ENCODE measurements at regions not wholly inside any gene's neighbourhood (a gene's known extent, or its start where the extent isn't known, plus 50 kb on each side); places are given as distances from the start of the nearest gene placed in this dataset.
A peak's percentile ranks its signal among the peaks of the same experiment; 100 is the strongest.

DNA sequence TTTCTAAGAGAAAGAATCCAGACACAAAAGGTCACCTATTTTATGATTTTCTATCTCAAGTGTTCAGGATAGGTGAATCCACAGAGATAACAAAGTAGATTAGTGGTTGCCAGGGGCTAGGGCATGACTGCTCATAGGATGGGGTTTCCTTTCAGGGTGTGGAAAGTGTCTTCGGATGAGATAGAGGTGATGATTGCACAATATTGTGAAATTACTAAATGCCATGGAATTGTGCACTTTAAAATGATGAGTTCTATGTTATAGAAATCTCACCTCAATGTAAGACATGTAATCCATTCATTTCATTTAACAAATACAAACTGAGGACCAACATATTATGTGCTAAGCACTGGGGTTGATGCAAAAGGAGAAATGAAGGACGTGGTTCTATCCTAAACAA lies 76.4 kb upstream of the GALNT17 start:
- DNase-seq (no peak), ATAC-seq (no peak)
- Histone ChIP-seq H3K4me1 (no peaks in the 10 kb centered on the region), H3K27ac (no peak overlapping the region), H3K4me3 (no peak overlapping the region), H3K27me3 (no peaks in the 10 kb centered on the region), H3K9me3 (peaks cover 0 to 34% of the 10 kb centered on the region in 2 donors), H3K36me3 (no peaks in the 10 kb centered on the region)
- intact Hi-C loops (cut with DNase I): no loop called here
- TF ChIP-seq, protein P1, sequence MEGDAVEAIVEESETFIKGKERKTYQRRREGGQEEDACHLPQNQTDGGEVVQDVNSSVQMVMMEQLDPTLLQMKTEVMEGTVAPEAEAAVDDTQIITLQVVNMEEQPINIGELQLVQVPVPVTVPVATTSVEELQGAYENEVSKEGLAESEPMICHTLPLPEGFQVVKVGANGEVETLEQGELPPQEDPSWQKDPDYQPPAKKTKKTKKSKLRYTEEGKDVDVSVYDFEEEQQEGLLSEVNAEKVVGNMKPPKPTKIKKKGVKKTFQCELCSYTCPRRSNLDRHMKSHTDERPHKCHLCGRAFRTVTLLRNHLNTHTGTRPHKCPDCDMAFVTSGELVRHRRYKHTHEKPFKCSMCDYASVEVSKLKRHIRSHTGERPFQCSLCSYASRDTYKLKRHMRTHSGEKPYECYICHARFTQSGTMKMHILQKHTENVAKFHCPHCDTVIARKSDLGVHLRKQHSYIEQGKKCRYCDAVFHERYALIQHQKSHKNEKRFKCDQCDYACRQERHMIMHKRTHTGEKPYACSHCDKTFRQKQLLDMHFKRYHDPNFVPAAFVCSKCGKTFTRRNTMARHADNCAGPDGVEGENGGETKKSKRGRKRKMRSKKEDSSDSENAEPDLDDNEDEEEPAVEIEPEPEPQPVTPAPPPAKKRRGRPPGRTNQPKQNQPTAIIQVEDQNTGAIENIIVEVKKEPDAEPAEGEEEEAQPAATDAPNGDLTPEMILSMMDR (IDR thresholded peaks at IDR 0.05): no peak

DNA sequence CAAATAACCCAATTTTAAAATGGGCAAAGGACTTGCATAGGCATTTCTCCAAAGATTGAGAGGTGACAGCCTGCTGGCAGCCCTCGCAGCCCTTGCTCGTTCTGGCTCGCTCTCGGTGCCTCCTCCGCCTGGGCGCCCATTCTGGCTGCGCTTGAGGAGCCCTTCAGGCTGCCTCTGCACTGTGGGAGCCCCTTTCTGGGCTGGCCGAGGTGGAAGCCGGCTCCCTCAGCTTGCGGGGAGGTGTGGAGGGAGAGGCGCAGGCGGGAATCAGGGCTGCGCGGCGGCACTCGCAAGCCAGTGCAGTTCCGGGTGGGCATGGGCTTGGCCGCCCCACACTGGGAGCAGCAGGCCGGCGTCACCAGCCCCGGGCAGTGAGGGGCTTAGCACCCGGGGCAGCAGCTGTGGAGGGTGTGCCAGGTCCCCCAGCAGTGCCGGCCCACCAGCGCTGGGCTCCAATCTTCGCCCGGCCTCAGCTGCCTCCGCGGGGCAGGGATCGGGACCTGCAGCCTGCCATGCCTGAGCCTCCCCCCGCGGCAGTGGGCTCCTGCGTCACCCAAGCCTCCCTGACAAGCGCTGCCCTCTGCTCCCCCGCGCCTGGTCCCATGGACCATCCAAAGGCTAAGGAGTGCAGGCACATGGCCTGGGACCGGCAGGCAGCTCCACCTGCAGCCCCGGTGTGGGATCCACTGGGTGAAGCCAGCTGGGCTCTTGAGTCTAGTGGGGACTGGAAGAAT lies 54.0 kb upstream of the GALNT17 start:
- no peaks in the 10 kb centered on the region for H3K27me3 ChIP-seq
- no peaks in the 10 kb centered on the region for H3K36me3 ChIP-seq
- H3K27ac ChIP-seq: no peak overlapping the region
- TF ChIP-seq, protein P1 (IDR thresholded peaks at IDR 0.05): no peak
- peaks cover 0 to 48% of the 10 kb centered on the region in 2 donors for H3K9me3 ChIP-seq
- intact Hi-C loops (cut with DNase I): no loop called here
- ATAC-seq: no peak
- no peak overlapping the region for H3K4me3 ChIP-seq
- H3K4me1 ChIP-seq: no peaks in the 10 kb centered on the region
- peak in 1 of 4 donors; percentile 77 for DNase-seq
